CD4-positive, CD25-positive, alpha-beta regulatory T cell (primary cell): ENCODE measurements at regions not wholly inside any gene's neighbourhood (a gene's known extent, or its start where the extent isn't known, plus 50 kb on each side); places are given as distances from the start of the nearest gene placed in this dataset.

Experiments
- ATAC-seq, 2 donors: fragments of 150-1000 bp; cut with Tn5 transposase; one replicate each; pipeline ENCODE4 v1.10.0; 2021; ENCODE audit warnings: low read depth in 2 of 2, moderate number of reproducible peaks in 2 of 2, moderate library complexity in 1 of 2
- DNase-seq, 3 donors: peaks; one replicate each; pipeline versions ENCODE4 v3.0.0 to v3.0.0-alpha.2; 2012 to 2022; ENCODE audit warnings: mixed read lengths in 1 of 3
- H3K27ac ChIP-seq: one replicate; pipeline ENCODE4 v1.7.0; 2013; ENCODE audit warnings: mild to moderate bottlenecking, low read length; ENCODE audit not compliant: insufficient read depth, poor library complexity, severe bottlenecking
- H3K27me3 ChIP-seq: one replicate; pipeline ENCODE4 v1.7.0; 2013; ENCODE audit warnings: low read length; ENCODE audit not compliant: control insufficient read depth, insufficient read depth
- H3K36me3 ChIP-seq: one replicate; pipeline ENCODE4 v1.7.0; 2013; ENCODE audit warnings: mild to moderate bottlenecking, low read length, moderate library complexity; ENCODE audit not compliant: control insufficient read depth, insufficient read depth
- H3K4me1 ChIP-seq: 2 replicates; pipeline ENCODE4 v1.7.0; 2013; ENCODE audit warnings: mild to moderate bottlenecking, low read length; ENCODE audit not compliant: insufficient read depth, control insufficient read depth, poor library complexity, severe bottlenecking
- H3K4me3 ChIP-seq: one replicate; pipeline ENCODE4 v1.7.0; 2013; ENCODE audit warnings: low read depth, mild to moderate bottlenecking, low read length, moderate library complexity
- H3K9me3 ChIP-seq, 2 experiments: 1 replicate in 1 of 2; 2 replicates in 1 of 2; pipeline ENCODE4 v1.7.0; 2013; ENCODE audit warnings: low read length in 2 of 2, mild to moderate bottlenecking in 1 of 2, moderate library complexity in 1 of 2; ENCODE audit not compliant: control insufficient read depth in 2 of 2
- H3K27ac Mint-ChIP-seq, 3 donors: one replicate each; pipeline ENCODE4 v1.8.0; 2020 to 2022; ENCODE audit warnings: mild to moderate bottlenecking in 3 of 3, mixed read lengths in 3 of 3, moderate library complexity in 2 of 3
- H3K27me3 Mint-ChIP-seq: one replicate; pipeline ENCODE4 v1.8.0; 2022; ENCODE audit warnings: mild to moderate bottlenecking, mixed read lengths
- H3K36me3 Mint-ChIP-seq: one replicate; pipeline ENCODE4 v1.8.0; 2020; ENCODE audit warnings: mixed read lengths
- H3K4me1 Mint-ChIP-seq, 4 donors: one replicate each; pipeline ENCODE4 v1.8.0; 2020 to 2022; ENCODE audit warnings: mixed read lengths in 4 of 4, mild to moderate bottlenecking in 1 of 4
- H3K4me3 Mint-ChIP-seq, 4 donors: one replicate each; pipeline ENCODE4 v1.8.0; 2020 to 2022; ENCODE audit warnings: mild to moderate bottlenecking in 4 of 4, mixed read lengths in 4 of 4, moderate library complexity in 3 of 4
- H3K9me3 Mint-ChIP-seq, 7 donors: one replicate each; pipeline ENCODE4 v1.8.0; 2020 to 2022; ENCODE audit warnings: mixed read lengths in 7 of 7, mild to moderate bottlenecking in 3 of 7, moderate library complexity in 2 of 7

DNA sequence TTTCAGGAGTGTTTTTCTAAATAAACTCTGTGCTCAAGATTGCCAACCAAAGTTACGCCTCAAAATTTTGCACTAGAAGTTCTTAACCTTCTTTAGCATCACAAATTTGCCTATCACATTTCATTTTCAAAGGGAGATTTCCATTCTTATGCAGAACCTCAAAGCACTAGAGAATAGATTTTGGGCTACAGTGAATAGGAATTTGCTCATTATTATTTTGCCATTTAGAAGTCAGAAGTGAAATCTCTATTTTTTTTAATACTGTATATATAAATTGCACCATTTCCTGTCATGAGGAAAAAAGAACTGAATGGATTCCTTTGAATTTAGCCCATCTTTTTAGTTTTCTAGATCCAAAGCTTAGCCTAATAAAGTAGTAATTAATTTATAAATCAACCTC lies 796.4 kb downstream of the ADGRL2 start:
- Histone ChIP-seq H3K9me3 (no peaks in the 10 kb centered on the region), H3K4me3 (no peak overlapping the region), H3K4me1 (no peaks in the 10 kb centered on the region), H3K36me3 (no peaks in the 10 kb centered on the region), H3K27ac (no peak overlapping the region), H3K27me3 (no peaks in the 10 kb centered on the region)
- Mint-ChIP-seq H3K27me3 (no peaks in the 10 kb centered on the region), H3K9me3 (peaks cover 0 to 12% (median 3%) of the 10 kb centered on the region in 7 donors), H3K4me3 (no peak overlapping the region), H3K27ac (no peak overlapping the region), H3K4me1 (no peaks in the 10 kb centered on the region), H3K36me3 (no peaks in the 10 kb centered on the region)
- DNase-seq (no peak), ATAC-seq (no peak)

DNA sequence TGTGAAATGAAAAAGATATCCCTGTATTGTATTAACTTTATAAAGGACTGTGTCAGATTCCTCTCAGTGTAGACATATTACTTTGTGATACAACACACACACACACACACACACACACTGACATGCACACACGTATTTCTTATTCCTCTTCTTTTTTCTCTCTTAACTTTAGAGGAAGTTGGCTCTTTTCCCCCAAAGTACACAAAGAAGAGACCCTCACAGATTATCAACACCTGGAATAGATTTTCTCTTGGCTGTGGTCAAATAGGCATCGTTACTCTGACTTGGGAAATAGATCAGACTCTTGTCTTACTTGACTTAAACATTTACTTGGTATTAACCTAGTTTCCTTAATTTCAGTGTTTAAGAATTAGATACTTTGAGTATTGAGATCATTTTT lies 792.8 kb downstream of the ADGRL2 start:
- Histone ChIP-seq H3K36me3 (no peaks in the 10 kb centered on the region), H3K4me3 (no peak overlapping the region), H3K27me3 (no peaks in the 10 kb centered on the region), H3K27ac (no peak overlapping the region), H3K9me3 (no peaks in the 10 kb centered on the region), H3K4me1 (no peaks in the 10 kb centered on the region)
- Mint-ChIP-seq H3K9me3 (peaks cover 0 to 11% (median 6%) of the 10 kb centered on the region in 7 donors), H3K4me1 (no peaks in the 10 kb centered on the region), H3K4me3 (no peak overlapping the region), H3K27ac (no peak overlapping the region), H3K36me3 (no peaks in the 10 kb centered on the region), H3K27me3 (no peaks in the 10 kb centered on the region)
- no peak for DNase-seq
- ATAC-seq: no peak

- Histone ChIP-seq H3K4me1 (no peaks in the 10 kb centered on the region), H3K36me3 (no peaks in the 10 kb centered on the region), H3K27me3 (no peaks in the 10 kb centered on the region), H3K4me3 (no peak overlapping the region), H3K9me3 (no peaks in the 10 kb centered on the region), H3K27ac (no peak overlapping the region)
- Mint-ChIP-seq H3K27me3 (no peaks in the 10 kb centered on the region), H3K27ac (no peak overlapping the region), H3K4me3 (no peak overlapping the region), H3K4me1 (no peaks in the 10 kb centered on the region), H3K36me3 (no peaks in the 10 kb centered on the region), H3K9me3 (peaks cover 0 to 11% (median 2%) of the 10 kb centered on the region in 7 donors)
- ATAC-seq (no peak), DNase-seq (no peak)
Measured at GRCh38 chr1:82589588-82589987, 788.9 kb downstream of the ADGRL2 start.

DNA sequence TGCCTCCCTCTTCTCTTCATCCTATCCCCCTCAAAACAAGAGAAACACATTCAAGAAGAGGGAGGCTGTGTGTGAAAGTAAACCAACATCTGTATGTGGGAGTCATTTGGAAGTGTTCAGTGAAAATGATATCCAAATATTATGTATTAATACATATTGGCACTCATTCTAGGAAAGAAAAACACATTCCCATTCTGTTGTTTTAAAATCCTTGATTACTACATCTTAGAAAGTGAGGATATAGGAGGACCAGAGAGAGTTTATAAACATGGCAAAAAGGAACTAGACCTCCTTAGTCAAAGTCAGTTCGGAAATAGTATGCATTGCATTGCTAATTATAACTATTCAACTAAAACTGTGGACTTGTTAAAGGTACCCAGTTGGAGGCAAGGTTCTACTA lies 786.6 kb downstream of the ADGRL2 start:
- Mint-ChIP-seq H3K4me1 (no peaks in the 10 kb centered on the region), H3K4me3 (no peak overlapping the region), H3K27me3 (no peaks in the 10 kb centered on the region), H3K27ac (no peak overlapping the region), H3K9me3 (peaks cover 0 to 11% (median 5%) of the 10 kb centered on the region in 7 donors), H3K36me3 (no peaks in the 10 kb centered on the region)
- DNase-seq (no peak), ATAC-seq (no peak)
- H3K27me3 ChIP-seq: no peaks in the 10 kb centered on the region
- no peak overlapping the region for H3K27ac ChIP-seq
- no peaks in the 10 kb centered on the region for H3K36me3 ChIP-seq
- H3K4me3 ChIP-seq: no peak overlapping the region
- H3K4me1 ChIP-seq: no peaks in the 10 kb centered on the region
- H3K9me3 ChIP-seq: peaks cover 0 to 2% of the 10 kb centered on the region in 2 experiments

- no peaks in the 10 kb centered on the region for H3K27me3 ChIP-seq
- no peak overlapping the region for H3K27ac Mint-ChIP-seq
- no peaks in the 10 kb centered on the region for H3K4me1 Mint-ChIP-seq
- no peak overlapping the region for H3K4me3 ChIP-seq
- H3K9me3 ChIP-seq: peaks cover 0 to 2% of the 10 kb centered on the region in 2 experiments
- H3K4me3 Mint-ChIP-seq: no peak overlapping the region
- peaks cover 0 to 11% (median 5%) of the 10 kb centered on the region in 7 donors for H3K9me3 Mint-ChIP-seq
- no peak for ATAC-seq
- H3K36me3 ChIP-seq: no peaks in the 10 kb centered on the region
- H3K36me3 Mint-ChIP-seq: no peaks in the 10 kb centered on the region
- H3K4me1 ChIP-seq: no peaks in the 10 kb centered on the region
- no peak for DNase-seq
- H3K27ac ChIP-seq: no peak overlapping the region
- H3K27me3 Mint-ChIP-seq: no peaks in the 10 kb centered on the region
Measured at GRCh38 chr1:82586473-82586872, 785.7 kb downstream of the ADGRL2 start.

GRCh38 chr1:82582347-82582746 lies 781.6 kb downstream of the ADGRL2 start:
- no peaks in the 10 kb centered on the region for H3K36me3 ChIP-seq
- no peaks in the 10 kb centered on the region for H3K27me3 Mint-ChIP-seq
- H3K27ac ChIP-seq: no peak overlapping the region
- ATAC-seq (no peak), DNase-seq (no peak)
- H3K27me3 ChIP-seq: no peaks in the 10 kb centered on the region
- no peaks in the 10 kb centered on the region for H3K36me3 Mint-ChIP-seq
- no peaks in the 10 kb centered on the region for H3K4me1 Mint-ChIP-seq
- peaks cover 0 to 10% (median 3%) of the 10 kb centered on the region in 7 donors for H3K9me3 Mint-ChIP-seq
- no peak overlapping the region for H3K27ac Mint-ChIP-seq
- H3K9me3 ChIP-seq: peaks cover 0 to 2% of the 10 kb centered on the region in 2 experiments
- no peak overlapping the region for H3K4me3 Mint-ChIP-seq
- H3K4me1 ChIP-seq: no peaks in the 10 kb centered on the region
- H3K4me3 ChIP-seq: no peak overlapping the region

DNA sequence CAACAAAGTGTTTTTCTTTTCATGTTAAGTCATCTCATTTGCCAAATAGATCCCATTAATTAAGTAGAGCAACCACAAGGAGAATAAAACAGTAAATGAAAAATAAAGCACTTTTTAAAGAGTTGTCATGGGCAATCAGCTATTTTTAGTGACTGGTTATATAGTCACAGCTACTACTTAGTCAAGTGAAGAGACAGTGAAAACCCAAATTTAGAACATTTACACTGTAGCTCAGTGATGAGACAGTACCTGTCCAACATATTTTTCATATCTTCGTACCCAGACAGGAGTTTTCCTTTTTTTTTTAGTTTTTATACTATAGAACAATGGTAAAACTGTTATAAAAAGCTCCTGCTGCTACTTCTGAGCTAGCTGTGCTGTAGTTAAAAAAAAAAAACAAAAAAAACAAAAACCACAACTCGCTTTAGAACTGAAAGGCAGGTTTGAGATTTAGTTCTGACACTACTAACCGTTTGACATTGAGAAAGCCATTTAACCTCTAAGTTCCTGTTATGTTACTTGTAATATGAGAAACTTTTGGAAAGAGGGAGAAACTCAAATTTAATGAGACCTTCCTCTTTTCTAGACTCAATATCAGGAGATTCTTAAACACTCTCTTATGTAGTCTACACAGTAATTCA lies 777.5 kb downstream of the ADGRL2 start:
- H3K36me3 ChIP-seq: no peaks in the 10 kb centered on the region
- Mint-ChIP-seq H3K36me3 (no peaks in the 10 kb centered on the region), H3K27ac (no peak overlapping the region), H3K4me3 (no peak overlapping the region), H3K27me3 (no peaks in the 10 kb centered on the region), H3K4me1 (no peaks in the 10 kb centered on the region), H3K9me3 (peaks cover 0 to 14% (median 4%) of the 10 kb centered on the region in 7 donors)
- H3K9me3 ChIP-seq: peaks cover 0 to 2% of the 10 kb centered on the region in 2 experiments
- no peak overlapping the region for H3K27ac ChIP-seq
- no peaks in the 10 kb centered on the region for H3K27me3 ChIP-seq
- DNase-seq (no peak), ATAC-seq (no peak)
- no peaks in the 10 kb centered on the region for H3K4me1 ChIP-seq
- no peak overlapping the region for H3K4me3 ChIP-seq

DNA sequence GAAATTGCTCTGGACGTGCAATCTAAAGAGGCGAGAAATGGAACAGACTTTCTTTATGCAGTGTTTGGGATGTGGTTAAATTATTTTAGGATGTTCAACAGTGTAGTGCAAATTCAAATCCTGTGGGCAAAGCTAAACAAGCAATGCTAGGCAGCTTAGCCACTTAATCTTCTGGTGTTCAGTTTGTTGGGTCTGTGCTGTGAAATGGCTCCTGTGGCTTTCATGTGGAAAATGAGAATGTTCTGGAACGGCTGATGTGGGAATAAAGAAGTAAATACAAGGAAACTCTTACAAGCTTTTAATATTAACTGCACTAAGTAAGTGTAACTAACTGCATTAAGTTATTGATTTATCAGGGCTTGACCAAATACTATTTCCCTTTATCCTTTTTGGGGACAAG lies 766.6 kb downstream of the ADGRL2 start:
- Mint-ChIP-seq H3K27me3 (no peaks in the 10 kb centered on the region), H3K36me3 (no peaks in the 10 kb centered on the region), H3K4me1 (no peaks in the 10 kb centered on the region), H3K9me3 (peaks cover 0 to 19% (median 4%) of the 10 kb centered on the region in 7 donors), H3K27ac (no peak overlapping the region), H3K4me3 (no peak overlapping the region)
- ATAC-seq (no peak), DNase-seq (no peak)
- no peak overlapping the region for H3K4me3 ChIP-seq
- no peaks in the 10 kb centered on the region for H3K27me3 ChIP-seq
- H3K4me1 ChIP-seq: no peaks in the 10 kb centered on the region
- H3K27ac ChIP-seq: no peak overlapping the region
- H3K36me3 ChIP-seq: no peaks in the 10 kb centered on the region
- peaks cover 0 to 4% of the 10 kb centered on the region in 2 experiments for H3K9me3 ChIP-seq
